ENCODE measurements at regions not wholly inside any gene's neighbourhood (a gene's known extent, or its start where the extent isn't known, plus 50 kb on each side); places are given as distances from the start of the nearest gene placed in this dataset.

GRCh38 chrX:45799576-45799975 is 598.9 kb upstream of the DIPK2B start:
- TF ChIP-seq POLR2AphosphoS5 (IDR thresholded peaks at IDR 0.05; ENCODE audit: insufficient read depth, low read depth, low read length) (no peak), POLR2A (IDR thresholded peaks at IDR 0.05; ENCODE audit: low read depth, low read length) (no peak), CTCF (IDR thresholded peaks at IDR 0.05; ENCODE audit: extremely low read depth in 1 of 2, insufficient read depth in 1 of 2, low read depth in 1 of 2, low read length in 2 of 2) (no peak), EZH2 (IDR thresholded peaks at IDR 0.05; ENCODE audit: borderline replicate concordance, low read depth, low read length, severe bottlenecking) (no peak), MAX (IDR thresholded peaks at IDR 0.05; ENCODE audit: insufficient read depth, insufficient read length) (no peak), GATA2 (IDR thresholded peaks at IDR 0.05; ENCODE audit: insufficient read depth, insufficient read length, low read depth, low read length) (no peak), FOS (IDR thresholded peaks at IDR 0.05; ENCODE audit: borderline replicate concordance, insufficient read depth, low read length) (no peak)
